Neural cell (in vitro differentiated cells): ENCODE measurements at regions not wholly inside any gene's neighbourhood (a gene's known extent, or its start where the extent isn't known, plus 50 kb on each side); places are given as distances from the start of the nearest gene placed in this dataset.

Source experiments
- H2AFZ ChIP-seq: fragments of 200-600, 300-800 bp; sonication (generic), shearing (Covaris generic); 2 replicates; pipeline ENCODE4 v1.6.0; 2014; ENCODE audit warnings: low read depth, mild to moderate bottlenecking, antibody characterized with exemption, low read length, moderate library complexity
- H3F3A ChIP-seq: fragments of 200-600 bp; shearing (Covaris generic); 2 replicates; pipeline ENCODE4 v1.6.1; 2016; ENCODE audit warnings: mild to moderate bottlenecking, moderate library complexity, mixed read lengths, antibody characterized with exemption, low read length; ENCODE audit not compliant: insufficient read depth, poor library complexity, severe bottlenecking
- H3K27ac ChIP-seq: fragments of 200-600, 300-800 bp; sonication (generic), shearing (Covaris generic); 2 replicates; pipeline ENCODE4 v1.5.1; 2014; ENCODE audit warnings: mild to moderate bottlenecking, low read length, moderate library complexity
- H3K27me3 ChIP-seq: fragments of 300-800, 200-600 bp; sonication (generic), shearing (Covaris generic); 2 replicates; pipeline ENCODE4 v1.6.0; 2014; ENCODE audit warnings: mild to moderate bottlenecking, low read depth, low read length, moderate library complexity; ENCODE audit not compliant: insufficient read depth
- H3K36me3 ChIP-seq: fragments of 300-800, 200-600 bp; sonication (generic), shearing (Covaris generic); 2 replicates; pipeline ENCODE4 v1.5.1; 2014; ENCODE audit warnings: mild to moderate bottlenecking, antibody characterized with exemption, low read length, moderate library complexity; ENCODE audit not compliant: insufficient read depth
- H3K4me2 ChIP-seq: fragments of 300-800, 200-600 bp; sonication (generic), shearing (Covaris generic); 2 replicates; pipeline ENCODE4 v1.6.0; 2014; ENCODE audit warnings: mild to moderate bottlenecking, low read length
- H3K4me3 ChIP-seq: fragments of 300-800, 200-600 bp; sonication (generic), shearing (Covaris generic); 2 replicates; pipeline ENCODE4 v1.5.1; 2014; ENCODE audit warnings: mild to moderate bottlenecking, low read length, moderate library complexity
- H3K79me2 ChIP-seq: fragments of 200-600 bp; shearing (Covaris generic); replicated peaks from 2 replicates; pipeline ENCODE4 v1.6.0; 2014; ENCODE audit warnings: mild to moderate bottlenecking, low read length, moderate library complexity; ENCODE audit not compliant: insufficient read depth
- H3K9ac ChIP-seq: fragments of 300-800, 200-600 bp; sonication (generic), shearing (Covaris generic); 2 replicates; pipeline ENCODE4 v1.6.1; 2016; ENCODE audit warnings: mild to moderate bottlenecking, low read length, mixed read lengths
- H3K9me2 ChIP-seq: fragments of 200-600 bp; shearing (Covaris generic); 2 replicates; pipeline ENCODE4 v1.6.1; 2016; ENCODE audit warnings: mild to moderate bottlenecking, low read length, mixed read lengths; ENCODE audit not compliant: insufficient read depth
- H3K9me3 ChIP-seq: fragments of 200-600, 300-800 bp; sonication (generic), shearing (Covaris generic); 2 replicates; pipeline ENCODE4 v1.6.1; 2016; ENCODE audit warnings: mild to moderate bottlenecking, mixed run types, low read length, moderate library complexity, mixed read lengths
- H4K20me1 ChIP-seq: fragments of 200-600 bp; shearing (Covaris generic); 2 replicates; pipeline ENCODE4 v1.6.1; 2016; ENCODE audit warnings: mild to moderate bottlenecking, mixed run types; ENCODE audit not compliant: insufficient read depth
- CTCF ChIP-seq: fragments of 450-650 bp; IDR thresholded peaks from 2 replicates; pipeline ENCODE4 v1.5.1; 2014; ENCODE audit warnings: antibody characterized with exemption, mild to moderate bottlenecking, moderate library complexity; ENCODE audit not compliant: poor library complexity, severe bottlenecking
- EP300 ChIP-seq: fragments of 450-650 bp; conservative IDR thresholded peaks from 2 replicates; pipeline ENCODE4 v1.6.1; 2014; ENCODE audit warnings: antibody characterized with exemption, mild to moderate bottlenecking, moderate library complexity; ENCODE audit not compliant: poor library complexity, severe bottlenecking
- EZH2 ChIP-seq: fragments of 200-600, 300-800 bp; shearing (Covaris generic), sonication (generic); IDR thresholded peaks from 2 replicates; pipeline ENCODE4 v1.6.1; 2014; ENCODE audit warnings: antibody characterized with exemption, low read length, borderline replicate concordance, mild to moderate bottlenecking; ENCODE audit not compliant: insufficient read depth, poor library complexity, severe bottlenecking
- MXI1 ChIP-seq: fragments of 450-650 bp; conservative IDR thresholded peaks from 2 replicates; pipeline ENCODE4 v1.6.1; 2014; ENCODE audit warnings: antibody characterized with exemption, mild to moderate bottlenecking; ENCODE audit not compliant: poor library complexity, severe bottlenecking
- POLR2AphosphoS5 ChIP-seq: IDR thresholded peaks from 2 replicates; pipeline ENCODE4 v1.6.1; 2012
- RAD21 ChIP-seq: fragments of 450-650 bp; conservative IDR thresholded peaks from 2 replicates; pipeline ENCODE4 v1.6.1; 2014; ENCODE audit warnings: antibody characterized with exemption, mild to moderate bottlenecking, moderate library complexity
- REST ChIP-seq: IDR thresholded peaks from 2 replicates; pipeline ENCODE4 v1.6.1; 2012; ENCODE audit warnings: borderline replicate concordance
- SMC3 ChIP-seq: fragments of 450-650 bp; conservative IDR thresholded peaks from 2 replicates; pipeline ENCODE4 v1.6.1; 2014; ENCODE audit warnings: antibody characterized with exemption, mild to moderate bottlenecking, moderate library complexity; ENCODE audit not compliant: poor library complexity
- TAF1 ChIP-seq: IDR thresholded peaks from 2 replicates; pipeline ENCODE4 v1.6.1; 2012; ENCODE audit warnings: low read depth

DNA sequence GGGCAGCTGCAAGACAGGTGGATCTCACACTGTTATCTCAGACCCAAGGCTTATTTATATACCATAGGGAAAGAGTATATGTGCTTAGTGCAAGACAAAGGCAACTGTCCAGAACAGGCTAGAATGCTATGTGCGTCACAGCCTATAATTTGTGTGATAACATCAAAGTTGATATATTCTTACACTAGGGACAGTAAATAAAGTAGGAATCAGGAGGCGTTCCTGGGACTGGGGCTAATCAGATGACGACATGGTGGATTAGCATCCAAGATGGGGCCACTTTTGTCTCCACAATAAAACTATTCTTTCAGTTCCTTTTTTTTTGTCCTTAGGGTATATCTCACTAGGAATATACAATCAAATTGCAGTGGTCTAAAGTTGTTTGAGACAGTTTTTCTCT lies 54.9 kb upstream of the IER3 start:
- no peaks in the 10 kb centered on the region for H4K20me1 ChIP-seq
- H3K9me2 ChIP-seq, result no peaks in the 10 kb centered on the region
- no peak overlapping the region for H3K4me3 ChIP-seq
- H2AFZ ChIP-seq, result no peak overlapping the region
- H3K27me3 ChIP-seq, result no peaks in the 10 kb centered on the region
- no peak overlapping the region for H3K9ac ChIP-seq
- no peaks in the 10 kb centered on the region for H3K36me3 ChIP-seq
- H3K79me2 ChIP-seq, result no peaks in the 10 kb centered on the region
- TF ChIP-seq MXI1 (no peak), EZH2 (no peak), RAD21 (no peak), POLR2AphosphoS5 (no peak), TAF1 (no peak), CTCF (no peak), EP300 (no peak), SMC3 (no peak), REST (no peak)
- no peak overlapping the region for H3K27ac ChIP-seq
- H3K9me3 ChIP-seq, result no peaks in the 10 kb centered on the region
- H3F3A ChIP-seq, result no peaks in the 10 kb centered on the region
- no peak overlapping the region for H3K4me2 ChIP-seq

GRCh38 chr6:30798494-30798893 lies 54.1 kb upstream of the IER3 start:
- Histone ChIP-seq H3K4me2 (no peak overlapping the region), H3K27ac (no peak overlapping the region)

More at GRCh38 chr6:30798494-30798893, 54.1 kb upstream of the IER3 start:
- H3K9me3 ChIP-seq, result no peaks in the 10 kb centered on the region
- no peaks in the 10 kb centered on the region for H3K27me3 ChIP-seq
- H3K79me2 ChIP-seq, result no peaks in the 10 kb centered on the region
- no peak overlapping the region for H3K9ac ChIP-seq
- no peak overlapping the region for H2AFZ ChIP-seq
- no peaks in the 10 kb centered on the region for H3K36me3 ChIP-seq
- H4K20me1 ChIP-seq, result no peaks in the 10 kb centered on the region
- no peaks in the 10 kb centered on the region for H3K9me2 ChIP-seq
- no peak overlapping the region for H3K4me3 ChIP-seq
- H3F3A ChIP-seq, result no peaks in the 10 kb centered on the region
- no peak for TF ChIP-seq EZH2
- TF ChIP-seq EP300, result no peak
- no peak for TF ChIP-seq CTCF
- no peak for TF ChIP-seq RAD21
